OCI-LY1 (cell line): ENCODE measurements at regions not wholly inside any gene's neighbourhood (a gene's known extent, or its start where the extent isn't known, plus 50 kb on each side); places are given as distances from the start of the nearest gene placed in this dataset.

ENCODE experiments used
- EZH2 ChIP-seq: fragments of 200-600 bp; sonication (generic), shearing (Covaris generic); IDR thresholded peaks from 2 replicates; pipeline ENCODE4 v1.8.0; 2017; ENCODE audit warnings: borderline replicate concordance, mixed run types, mild to moderate bottlenecking, antibody characterized with exemption, low read length, moderate library complexity, mixed read lengths
- TF ChIP-seq, protein P1 (sequence below): fragments of 200-600 bp; sonication (generic), shearing (Covaris generic); IDR thresholded peaks from 2 replicates; pipeline ENCODE4 v1.5.1; 2017; ENCODE audit warnings: mild to moderate bottlenecking, antibody characterized with exemption, low read length, moderate library complexity, mixed read lengths

DNA sequence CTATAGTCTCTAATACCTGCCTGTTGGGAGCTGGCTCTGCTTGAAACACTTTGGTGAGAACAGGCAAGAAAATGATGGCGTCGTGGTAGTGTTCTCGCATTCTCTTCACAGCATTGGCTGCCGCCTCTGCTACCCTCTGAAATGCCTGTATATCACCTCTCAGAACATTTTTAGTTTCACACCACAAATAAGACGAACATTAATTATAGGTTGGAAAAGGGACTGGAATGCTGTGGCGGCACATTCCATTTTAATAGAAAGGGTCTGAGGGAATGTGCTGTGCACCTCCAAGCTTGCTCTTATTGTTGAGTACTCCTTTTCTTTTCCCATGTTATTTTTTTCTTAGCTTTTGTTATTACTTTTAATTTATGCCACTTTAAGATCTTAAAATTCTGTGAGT lies 134.6 kb upstream of the HMHB1 start:
- TF ChIP-seq, protein P1, sequence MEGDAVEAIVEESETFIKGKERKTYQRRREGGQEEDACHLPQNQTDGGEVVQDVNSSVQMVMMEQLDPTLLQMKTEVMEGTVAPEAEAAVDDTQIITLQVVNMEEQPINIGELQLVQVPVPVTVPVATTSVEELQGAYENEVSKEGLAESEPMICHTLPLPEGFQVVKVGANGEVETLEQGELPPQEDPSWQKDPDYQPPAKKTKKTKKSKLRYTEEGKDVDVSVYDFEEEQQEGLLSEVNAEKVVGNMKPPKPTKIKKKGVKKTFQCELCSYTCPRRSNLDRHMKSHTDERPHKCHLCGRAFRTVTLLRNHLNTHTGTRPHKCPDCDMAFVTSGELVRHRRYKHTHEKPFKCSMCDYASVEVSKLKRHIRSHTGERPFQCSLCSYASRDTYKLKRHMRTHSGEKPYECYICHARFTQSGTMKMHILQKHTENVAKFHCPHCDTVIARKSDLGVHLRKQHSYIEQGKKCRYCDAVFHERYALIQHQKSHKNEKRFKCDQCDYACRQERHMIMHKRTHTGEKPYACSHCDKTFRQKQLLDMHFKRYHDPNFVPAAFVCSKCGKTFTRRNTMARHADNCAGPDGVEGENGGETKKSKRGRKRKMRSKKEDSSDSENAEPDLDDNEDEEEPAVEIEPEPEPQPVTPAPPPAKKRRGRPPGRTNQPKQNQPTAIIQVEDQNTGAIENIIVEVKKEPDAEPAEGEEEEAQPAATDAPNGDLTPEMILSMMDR, result no peak
- no peak for TF ChIP-seq EZH2
